ENCODE measurements at regions not wholly inside any gene's neighbourhood (a gene's known extent, or its start where the extent isn't known, plus 50 kb on each side); places are given as distances from the start of the nearest gene placed in this dataset.

DNA sequence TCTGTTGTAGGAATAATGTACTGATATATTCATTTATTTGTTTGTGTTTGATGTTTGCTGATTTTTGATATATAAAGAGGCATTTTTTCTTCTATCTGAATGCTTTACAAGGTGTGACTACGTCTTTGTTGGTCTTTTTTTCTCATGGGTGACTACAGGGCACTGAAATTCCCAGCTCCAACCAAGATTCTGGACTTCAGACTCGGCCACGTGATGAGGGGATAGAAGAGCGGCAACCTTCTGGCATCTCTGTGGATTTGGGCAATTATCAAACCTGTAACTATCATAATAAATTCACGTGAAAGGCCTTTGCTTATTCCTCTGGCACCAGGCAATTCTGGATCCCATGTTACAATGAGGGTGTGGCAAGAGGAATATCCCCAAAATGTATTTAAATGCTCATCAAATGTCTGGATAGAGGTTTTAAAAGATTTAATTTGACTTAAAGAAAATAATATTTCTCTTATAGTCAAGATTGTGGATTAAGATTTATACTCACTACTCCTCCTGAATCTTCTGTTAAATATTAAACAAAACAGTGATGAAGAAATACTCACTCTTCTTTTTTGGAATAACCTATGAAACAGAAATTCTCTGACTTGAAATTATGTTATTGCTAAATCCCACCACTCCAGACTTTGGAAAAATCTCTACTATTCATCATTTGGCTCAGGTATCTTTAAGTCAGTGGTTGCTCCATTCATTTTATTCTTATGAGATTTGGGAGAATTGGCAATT is 276.3 kb downstream of the GPR37 start:
- no peak for DNase-seq

DNA sequence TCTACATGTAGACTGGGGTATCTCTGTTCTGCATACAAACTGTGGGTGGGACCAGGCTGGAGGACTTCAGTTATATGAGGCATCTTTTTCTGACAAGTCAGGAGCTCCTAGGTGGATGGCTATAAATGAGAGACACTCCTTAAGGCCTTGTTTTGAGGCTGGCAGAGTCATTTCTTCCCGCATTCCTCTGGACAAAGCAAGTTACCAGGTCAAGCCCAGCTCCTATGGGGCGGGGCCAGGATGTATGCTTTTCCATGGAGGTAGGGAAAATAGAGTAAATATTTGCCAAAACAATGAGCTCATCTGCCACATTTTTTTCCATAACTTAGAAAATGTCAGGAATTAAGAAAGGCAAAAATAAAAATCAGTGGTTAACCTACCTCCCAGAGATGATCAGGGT is 283.4 kb downstream of the GPR37 start:
- no peak for DNase-seq

DNA sequence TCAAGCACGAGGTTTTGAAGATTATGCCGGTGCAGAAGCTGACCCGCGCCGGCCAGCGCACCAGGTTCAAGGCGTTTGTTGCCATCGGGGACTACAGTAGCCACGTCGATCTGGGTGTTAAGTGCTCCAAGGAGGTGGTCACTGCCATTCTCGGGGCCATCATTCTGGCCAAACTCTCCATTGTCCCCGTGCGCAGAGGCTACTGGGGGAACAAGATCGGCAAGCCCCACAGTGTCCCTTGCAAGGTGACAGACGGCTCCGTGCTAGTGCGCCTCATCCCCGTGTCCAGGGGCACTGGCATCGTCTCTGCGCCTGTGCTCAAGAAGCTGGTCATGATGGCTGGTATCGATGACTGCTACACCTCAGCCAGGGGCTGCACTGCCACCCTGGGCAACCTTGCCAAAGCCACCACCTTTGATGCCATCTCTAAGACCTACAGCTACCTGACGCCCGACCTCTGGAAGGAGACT is 284.7 kb downstream of the GPR37 start:
- no peak for DNase-seq

DNA sequence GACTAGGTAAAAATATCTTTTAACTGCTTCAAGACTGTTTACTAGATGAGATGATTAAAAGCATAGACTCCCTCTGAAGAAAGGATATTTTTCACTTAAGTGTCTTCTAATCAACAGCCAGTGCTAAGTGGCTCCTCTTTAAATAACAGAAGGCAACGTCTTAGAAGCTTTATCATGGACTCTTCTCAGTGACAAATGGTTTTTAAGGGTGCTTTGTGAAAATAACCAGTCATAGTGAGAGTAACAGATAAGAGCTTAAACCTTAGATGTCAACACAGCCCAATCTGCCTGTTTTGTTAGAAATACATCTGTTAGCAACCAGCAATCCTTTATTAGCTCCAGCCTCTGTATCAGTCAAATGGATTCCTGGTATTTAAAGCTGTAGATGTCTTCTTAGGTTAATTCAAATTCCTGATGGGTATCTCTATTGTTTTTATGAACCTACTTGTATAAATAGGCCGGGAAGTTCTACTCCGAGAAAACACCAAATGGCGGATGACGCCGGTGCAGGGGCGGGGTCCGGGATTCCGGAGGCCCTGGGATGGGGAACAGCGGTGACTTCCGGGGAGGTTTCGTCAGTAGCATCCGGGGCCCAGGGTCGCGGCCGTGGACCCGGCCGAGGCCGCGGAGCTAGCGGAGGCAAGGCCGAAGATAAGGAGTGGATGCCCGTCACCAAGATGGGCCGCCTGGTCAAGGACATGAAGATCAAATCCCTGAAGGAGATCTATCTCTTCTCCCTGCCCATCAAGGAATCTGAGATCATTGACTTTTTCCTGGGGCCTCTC is 285.4 kb downstream of the GPR37 start:
- no peak for DNase-seq

DNA sequence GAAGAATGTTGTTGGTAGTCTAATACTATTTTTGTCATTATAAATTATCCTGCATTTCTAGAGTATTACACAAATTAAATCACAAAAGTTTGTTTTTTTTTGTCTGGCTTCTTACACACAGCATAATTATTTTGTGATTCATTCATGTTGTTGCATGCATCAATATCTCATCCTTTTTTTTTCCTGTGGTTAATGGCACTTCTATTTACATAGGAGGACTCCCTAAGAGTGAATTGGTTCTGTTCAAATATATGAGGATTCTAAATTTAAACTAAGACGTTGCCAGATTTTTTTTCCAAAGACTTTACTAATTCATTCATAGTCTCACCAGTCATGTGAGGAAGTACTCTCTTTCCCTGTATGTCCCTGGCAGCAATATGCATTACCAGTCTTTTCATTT is 303.3 kb downstream of the GPR37 start:
- DNase-seq = no peak

DNA sequence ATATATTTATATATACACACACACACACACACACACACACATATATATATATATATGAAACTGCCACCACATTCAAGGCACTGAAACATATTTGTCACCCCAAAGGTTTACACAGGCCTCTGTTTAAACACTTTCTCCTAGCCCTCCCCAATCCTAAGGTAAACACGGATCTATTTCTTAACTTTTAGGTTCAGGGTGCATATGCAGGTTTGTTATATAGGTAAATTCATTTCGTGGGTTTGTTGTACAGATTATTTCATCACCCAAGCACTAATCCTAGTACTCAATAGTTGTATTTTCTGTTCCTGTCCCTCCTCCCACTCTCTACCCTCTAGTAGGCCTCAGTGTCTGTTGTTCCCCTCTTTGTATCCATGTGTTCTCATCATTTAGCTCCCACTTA is 305.0 kb downstream of the GPR37 start:
- DNase-seq = no peak

DNA sequence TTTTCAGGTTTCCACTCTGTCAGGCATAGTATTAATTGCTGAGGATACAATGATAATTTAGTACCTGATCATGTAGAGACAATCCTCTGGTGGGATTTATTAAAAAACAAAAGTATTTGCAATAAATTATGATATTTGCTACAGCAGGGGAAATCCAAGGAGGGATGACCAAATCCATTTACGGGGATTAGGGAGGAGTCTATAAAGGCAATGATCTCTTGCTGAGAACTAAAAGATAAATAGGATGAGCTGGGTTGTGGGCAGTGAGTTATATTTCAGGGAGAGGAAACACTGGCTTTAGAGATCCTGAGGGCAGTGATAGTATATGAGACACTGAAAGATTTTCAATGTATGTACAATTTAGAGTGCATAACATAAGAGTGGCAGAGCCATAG is 305.5 kb downstream of the GPR37 start:
- DNase-seq = no peak

DNA sequence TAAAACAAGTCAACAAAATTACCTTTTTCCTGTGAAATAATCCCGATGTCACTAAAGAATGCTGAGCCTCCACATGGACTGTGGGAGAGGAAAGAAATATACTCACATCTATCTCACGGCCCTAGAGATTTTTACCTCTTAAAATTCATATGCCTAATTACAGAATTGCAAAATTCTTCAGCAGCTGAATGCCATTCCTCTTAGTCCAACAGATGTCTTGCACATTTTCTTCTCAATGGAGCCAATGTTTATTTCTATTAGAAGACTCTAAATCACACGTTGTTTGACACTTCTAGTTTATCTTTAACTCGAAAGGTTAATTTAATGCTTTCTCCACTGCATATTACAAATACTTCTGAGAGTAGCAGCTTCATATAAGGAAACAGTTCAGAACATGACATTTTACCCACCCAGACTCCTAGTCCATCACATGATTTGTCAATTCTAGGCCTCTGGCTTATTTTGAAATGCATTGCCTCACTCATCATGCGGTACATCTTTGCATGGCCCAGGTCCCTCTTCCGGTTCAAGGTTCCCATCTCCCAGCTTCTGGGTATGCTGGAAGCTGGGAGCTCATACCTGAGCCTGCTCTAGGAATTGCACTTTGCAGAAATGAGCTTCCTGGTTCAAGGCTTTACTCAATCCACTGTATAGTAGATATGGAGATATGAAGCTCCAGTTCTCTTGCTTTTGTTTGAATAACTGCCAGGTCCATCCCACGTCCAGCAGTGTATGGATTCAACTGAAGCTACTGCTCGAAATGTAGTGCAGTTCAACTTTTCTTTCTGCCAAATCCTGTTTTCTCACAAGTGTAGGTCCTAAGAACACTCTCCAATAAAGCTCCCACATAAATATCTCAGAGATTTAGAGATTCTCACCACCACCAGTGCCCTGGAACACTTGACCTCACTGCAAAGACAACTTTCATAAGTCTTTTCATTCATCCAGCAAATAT is 306.2 kb downstream of the GPR37 start:
- DNase-seq = no peak

DNA sequence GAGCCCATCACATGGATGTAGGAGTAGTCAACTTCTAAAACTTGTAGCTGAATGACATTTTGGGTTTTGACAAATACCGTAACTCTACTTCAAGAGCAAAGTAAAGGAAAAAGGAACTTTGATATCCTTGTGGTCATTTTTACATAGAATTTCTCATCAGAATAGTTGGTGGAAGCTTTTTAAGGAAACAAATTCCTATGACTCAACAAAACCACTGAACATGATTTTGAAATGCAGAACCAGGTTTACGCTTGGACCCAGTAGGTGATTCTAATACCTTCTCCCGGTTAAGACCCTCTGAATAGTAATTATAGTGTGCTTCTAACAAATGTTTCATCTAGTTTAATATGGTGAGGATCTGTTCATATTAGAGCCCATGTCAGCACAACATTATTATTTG is 307.8 kb downstream of the GPR37 start:
- DNase-seq = no peak

DNA sequence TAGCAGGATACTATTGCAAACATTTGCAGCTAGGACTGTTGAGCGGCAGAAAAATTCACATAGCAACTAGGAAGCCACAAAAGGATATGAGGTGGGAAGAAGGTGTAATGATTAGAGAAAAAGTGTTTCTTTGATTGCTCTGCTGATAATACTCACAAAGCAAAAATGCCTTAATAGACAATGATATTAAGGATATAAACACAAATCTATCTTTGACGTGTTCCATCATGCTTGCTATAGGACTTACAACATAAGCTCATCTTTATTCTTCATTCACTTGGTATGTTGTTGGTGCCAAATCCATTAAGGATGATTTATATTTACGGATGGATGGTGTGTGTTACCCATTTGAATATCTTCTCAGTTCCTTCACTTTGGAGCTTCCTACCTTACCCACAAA is 309.3 kb downstream of the GPR37 start:
- no peak for DNase-seq

DNA sequence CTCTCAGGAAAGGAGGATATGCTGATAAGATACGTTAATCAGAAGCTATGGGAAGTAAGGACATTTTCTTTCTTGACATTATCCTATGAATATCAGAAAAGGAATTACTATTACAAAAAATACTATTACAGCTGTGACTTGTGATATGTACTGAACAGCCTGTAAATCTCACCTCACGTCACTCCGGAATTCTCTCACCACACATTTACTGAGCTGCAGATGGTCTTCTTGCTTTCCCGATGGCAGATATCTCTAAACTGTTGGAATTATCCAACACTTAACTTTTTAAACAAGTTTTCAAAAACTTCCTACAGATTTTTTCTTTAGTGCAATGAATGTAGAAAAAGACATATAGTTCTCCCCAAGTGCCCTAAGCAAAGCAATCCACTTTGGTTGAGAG is 313.4 kb downstream of the GPR37 start:
- no peak for DNase-seq

DNA sequence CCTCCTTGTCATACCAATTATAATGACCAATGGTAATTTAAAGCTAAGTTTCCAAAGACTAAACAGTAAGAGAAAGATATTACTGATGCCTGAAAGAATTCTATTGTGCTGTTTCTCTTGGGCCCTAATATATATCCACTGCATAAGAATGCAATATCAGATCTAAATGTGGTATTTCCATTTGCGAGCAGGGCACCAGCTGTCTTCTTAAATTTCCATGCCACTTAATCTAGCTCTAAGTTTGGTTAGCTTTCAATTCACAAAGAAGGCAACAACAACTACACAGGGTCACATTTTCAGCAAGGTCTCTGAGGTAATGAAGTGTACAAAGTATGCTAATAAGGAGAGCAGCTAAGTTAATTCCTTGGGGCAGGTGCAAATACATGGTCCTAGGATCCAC is 315.7 kb downstream of the GPR37 start:
- DNase-seq = no peak

DNA sequence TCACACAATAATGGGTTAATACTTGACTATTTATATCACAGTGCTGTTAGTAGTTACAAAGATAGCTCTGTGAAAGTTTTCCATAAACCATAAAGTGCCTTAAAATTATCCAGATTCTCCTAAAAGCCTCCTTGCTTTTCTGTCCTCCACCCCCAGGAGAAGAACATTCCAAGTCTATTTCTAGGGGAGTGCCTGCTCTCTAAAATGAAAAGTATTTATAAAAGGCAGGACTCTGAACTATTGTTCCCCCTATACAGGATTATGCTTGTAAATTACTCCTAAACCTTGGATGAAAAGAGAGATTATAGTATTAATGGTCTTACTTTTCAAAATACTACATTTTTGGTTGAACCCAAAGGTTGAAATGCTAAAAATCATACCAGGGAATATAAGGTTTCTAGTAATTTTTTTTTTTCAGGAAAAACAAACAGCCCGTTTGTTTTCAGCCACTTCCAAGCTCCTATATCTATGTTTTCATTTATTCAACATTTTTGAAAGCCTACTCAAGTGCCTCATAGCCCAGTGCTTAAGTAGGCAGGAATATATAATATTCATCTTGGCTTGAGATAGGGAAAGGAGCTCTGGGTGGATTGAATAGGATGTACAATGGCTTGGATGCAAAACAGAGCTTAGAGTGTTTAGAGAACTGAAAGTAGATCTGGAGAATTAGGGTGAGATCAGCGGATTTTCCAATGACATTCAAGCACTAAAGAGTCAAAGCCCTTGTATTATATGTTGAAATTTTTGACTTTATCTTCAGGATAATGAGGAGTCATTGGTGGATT is 320.7 kb downstream of the GPR37 start:
- no peak for DNase-seq

DNA sequence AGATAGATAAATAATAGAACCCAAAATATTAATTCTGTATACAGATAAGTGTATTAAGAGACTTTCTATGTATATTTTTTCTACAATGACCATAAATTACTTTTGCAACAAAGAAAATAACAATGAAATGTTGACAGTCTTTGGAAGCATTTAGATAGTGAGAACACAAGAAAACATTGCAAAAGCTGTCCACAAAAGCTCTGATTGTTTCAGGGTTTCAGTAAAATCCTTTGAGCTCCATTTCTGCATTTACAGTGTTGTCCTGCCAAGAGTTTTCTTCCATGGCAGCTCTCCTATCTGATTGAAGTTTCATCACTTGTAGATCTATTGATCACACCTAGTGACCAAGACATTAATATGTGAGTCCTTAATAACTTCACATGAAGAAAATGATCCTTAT is 321.8 kb downstream of the GPR37 start:
- DNase-seq = no peak

DNA sequence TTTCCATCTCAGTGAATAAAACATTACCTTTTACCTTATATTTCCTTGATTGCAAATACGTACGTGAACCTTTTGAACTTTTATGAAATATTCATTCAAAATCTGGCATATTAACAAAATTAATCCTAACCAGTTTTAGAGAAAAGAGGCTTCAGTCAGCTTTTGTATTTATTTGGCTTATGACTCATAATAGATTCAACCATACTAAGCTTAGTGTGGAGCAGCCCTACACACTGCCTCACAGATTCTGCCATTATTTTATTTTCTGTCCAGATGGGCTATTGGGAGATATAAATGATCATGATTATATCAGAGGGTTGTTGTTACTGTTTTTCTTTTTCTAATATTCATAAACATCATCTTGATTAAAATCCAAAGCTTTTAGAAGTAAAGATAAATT is 325.5 kb downstream of the GPR37 start:
- no peak for DNase-seq

DNA sequence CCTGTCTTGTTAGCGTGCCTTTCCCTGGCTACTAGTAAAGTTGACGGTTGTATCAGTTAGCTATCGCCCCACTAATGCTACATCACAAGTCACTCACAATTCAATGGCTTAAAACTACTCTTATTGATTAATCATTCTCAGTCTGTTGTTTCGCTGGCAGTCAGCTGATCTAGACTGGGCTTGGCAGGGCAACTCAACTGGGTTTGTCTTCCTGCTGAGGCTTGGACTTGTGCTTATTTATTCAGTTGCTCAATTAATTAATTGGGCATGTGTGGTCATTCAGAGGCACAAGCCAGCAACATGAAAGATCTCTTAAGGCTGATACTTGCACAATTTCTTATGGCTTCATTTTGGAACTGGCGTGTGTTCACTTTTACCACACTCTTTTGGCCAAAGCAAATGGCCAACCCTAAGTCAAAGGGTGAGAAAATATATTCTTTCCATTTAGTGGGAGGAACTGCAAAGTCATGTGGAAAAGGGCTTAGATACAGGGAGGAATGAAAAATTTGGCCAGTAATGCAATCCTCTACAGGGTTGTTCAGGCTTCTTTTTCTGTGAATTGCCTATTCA is 333.5 kb downstream of the GPR37 start:
- DNase-seq = no peak

DNA sequence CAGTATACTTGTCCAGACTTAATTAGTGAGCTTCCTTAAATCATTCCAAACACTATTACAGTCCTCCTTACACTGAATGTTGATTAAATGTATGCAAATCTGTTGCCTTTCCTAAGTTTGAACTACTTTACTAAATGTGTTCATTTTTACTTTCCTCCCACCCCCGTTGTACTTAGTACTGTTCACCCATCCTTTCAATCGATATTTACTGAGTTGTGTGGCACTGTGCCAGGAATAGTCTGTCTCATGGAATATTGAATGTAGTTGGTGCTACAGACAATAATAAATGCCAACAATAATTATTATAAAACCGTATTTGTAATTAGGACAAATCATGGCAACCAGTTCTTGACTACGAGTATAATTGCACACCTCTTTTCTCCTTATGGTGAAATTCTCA is 335.7 kb downstream of the GPR37 start:
- no peak for DNase-seq

DNA sequence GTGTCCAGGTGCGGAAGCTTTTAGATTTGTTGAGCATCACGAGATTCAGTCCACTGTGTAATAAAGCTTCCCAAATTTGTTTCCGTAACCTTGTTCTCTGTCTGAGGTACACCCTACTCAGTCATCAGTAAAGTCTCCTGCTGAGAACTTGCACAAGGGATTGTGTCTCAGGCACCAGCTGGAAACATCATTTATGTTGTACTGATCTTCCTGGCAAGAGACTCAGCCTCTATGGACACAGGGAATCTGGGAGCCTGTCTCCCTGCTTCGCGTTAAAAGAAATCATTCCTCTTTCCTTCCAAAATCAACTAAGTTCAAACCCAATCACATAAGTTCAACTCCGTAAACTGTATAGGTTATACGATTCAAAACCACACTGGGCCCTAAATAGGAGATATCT is 336.8 kb downstream of the GPR37 start:
- DNase-seq = no peak

DNA sequence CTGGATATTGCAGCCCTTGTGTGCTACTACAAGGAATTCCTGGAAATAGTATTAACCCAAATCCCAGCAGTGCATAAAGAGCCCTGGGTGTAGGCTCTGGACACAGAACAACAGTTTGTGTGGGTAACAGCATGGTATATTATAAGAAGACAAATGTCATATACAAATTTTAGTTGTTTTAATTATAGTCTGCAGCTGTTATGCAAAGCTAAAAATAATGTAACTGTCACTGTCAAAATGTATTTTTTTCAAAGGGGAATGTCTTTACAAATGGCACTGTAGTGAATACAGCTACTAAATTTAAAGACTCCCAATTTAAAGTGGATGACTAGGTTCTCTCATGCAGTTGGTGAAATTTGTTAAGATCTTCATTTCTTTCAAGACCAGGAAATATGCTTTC is 339.0 kb downstream of the GPR37 start:
- DNase-seq = no peak

DNA sequence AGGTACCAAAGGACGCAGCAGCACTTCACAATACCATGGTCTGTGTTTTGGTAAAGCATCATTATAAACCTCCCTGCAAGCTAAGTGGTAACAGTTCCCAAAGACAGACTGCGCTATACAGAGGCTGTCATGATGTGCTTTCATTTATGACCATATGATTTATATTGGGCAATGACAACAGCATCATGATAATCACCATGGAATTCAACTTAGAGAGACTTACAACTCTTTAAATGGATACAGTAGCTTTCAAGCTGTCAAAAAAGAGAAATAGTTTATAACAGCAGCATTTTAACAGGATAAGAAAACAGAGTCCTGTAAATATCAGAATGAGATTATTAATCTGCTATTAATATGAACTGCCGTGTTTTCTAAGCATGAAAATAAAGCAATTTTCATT is 341.7 kb downstream of the GPR37 start:
- DNase-seq = no peak

DNA sequence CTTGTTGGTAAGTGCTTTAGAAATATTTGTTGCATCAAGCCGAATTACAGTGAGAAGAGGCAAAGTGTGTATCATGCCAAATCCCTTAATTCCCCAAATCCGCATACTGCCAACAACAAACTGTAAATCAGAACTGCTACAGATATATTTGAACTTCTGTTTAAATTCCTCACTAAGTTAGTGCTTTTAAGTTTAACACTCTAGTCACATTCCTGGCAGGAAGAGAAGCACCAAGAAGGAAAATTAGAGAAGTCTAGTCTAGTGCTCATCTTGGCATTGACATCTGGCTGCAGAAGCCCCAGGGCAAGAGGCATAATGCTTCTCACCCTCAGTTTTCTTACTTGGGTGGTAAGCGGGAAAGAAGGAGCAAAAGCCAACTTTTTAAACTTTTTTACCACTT is 343.5 kb downstream of the GPR37 start:
- DNase-seq = no peak

DNA sequence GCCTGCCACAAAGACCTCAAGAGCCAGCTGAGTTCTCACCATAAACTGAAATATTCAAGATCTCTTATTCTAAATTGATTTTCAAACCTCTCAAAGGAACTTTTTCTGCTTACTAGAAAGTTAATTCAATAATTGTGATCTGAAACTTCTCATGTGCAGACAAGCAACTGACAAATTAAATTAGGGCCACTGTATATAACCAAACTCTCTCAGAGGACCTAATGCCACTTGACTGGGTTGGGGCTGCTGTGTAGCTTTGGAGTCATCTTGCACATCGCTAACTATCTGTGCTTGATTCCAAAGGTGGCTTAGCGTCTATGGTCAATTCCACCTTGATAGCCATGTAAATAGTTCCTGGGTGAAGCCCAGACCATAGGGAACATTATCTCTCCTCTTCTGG is 345.2 kb downstream of the GPR37 start:
- DNase-seq = no peak

Data from SHP77 treated with DMSO at 0.1 percent for 48 hours (cell line).